Umbilical cord (tissue), 1 donor: ENCODE measurements at regions not wholly inside any gene's neighbourhood (a gene's known extent, or its start where the extent isn't known, plus 50 kb on each side); places are given as distances from the start of the nearest gene placed in this dataset.
"Not testable (repeated sequence)": the region's sequence is repeated elsewhere in the genome, so short reads cannot be mapped to it uniquely, and the experiment has no call there.

Source experiments
- DNase-seq: peaks from one replicate; pipeline ENCODE4 v3.0.0-alpha.2; 2015; ENCODE audit warnings: low spot score

DNA sequence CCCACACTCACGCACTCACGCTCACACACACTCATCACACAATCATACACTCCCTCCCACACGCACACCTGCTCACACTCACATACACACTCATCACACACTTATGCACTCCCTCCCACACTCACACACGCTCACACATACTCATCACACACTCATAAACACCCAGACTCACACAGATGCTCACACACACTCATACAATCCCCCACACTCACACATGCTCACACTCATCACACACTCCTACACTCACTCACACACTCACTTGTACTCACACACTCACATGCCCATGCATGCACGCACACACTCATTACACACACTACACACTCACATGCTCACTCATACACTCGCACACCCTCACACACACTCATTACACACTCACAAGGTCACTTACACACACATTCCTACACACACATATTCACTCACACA lies 131.1 kb upstream of the PDE10A start:
- DNase-seq: no peak

DNA sequence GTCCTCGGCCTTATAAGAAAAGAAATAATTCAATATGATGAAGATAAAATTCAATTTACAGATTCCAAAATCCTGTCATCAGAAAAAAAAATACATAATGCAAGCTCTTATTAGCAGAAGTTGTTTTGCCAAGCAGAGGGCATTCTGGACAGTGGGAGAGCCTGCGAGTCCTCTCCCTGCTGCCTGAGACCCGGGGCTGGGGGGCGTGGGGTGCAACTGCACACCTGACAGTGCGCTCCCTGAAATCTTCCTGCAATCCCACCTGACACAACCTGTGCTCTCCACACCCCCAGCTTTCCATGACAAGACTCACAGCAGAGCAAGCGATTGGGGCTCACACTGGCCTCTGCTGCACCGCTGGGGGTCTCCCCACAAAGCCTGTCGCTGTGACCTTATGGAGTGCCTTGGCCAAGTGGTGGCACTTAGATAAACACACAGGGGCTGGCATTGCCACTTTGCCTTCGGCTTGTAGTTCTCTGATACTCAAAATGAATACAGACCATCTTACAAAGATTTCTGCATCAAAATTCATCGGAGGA lies 130.3 kb upstream of the PDE10A start:
- no peak for DNase-seq

DNA sequence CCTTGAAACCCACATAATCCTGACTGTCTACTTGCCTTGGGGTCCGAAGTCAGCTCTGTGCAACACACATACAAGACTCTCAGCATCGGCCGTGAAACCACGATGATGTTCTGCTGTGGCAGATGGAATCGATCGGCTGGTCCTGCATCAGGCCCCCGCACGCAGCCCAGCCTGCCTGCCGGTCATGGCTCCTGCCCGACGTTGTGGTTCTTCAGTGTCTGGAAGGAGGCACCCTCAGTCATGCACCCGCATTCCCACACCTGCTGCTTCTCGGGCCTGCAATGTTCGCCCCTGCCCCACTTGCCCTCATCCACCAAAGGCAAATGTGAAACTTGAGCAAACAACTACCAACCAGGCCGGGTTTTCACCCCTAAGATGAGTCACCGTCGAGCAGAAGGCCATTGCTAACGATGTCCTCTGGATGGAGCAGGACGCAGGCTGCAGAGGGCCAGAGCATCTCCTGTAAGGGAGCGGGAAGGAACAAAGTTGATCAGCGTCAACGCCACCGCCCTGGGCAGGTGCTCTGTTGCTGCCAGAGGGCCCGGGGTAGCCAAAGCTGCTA lies 128.9 kb upstream of the PDE10A start:
- no peak for DNase-seq

DNA sequence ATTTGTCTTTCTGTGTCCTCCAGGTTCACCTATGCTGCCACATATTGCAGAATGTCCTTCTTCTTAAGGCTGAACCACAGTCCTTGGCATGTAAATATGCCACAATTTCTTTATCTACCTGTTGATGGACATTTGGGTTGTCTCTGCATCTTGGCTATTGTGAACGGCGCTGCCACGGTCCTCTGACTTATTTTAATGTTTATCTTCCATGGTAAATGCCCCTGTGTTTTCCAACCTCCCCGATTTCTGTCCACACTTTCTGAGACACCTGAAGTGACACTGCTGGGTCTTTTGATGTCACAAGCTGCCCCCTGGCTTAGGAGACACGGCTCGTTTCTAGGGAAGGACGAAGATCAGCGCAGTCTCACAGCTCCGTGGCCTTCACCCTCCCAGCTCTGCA lies 128.3 kb upstream of the PDE10A start:
- no peak for DNase-seq

DNA sequence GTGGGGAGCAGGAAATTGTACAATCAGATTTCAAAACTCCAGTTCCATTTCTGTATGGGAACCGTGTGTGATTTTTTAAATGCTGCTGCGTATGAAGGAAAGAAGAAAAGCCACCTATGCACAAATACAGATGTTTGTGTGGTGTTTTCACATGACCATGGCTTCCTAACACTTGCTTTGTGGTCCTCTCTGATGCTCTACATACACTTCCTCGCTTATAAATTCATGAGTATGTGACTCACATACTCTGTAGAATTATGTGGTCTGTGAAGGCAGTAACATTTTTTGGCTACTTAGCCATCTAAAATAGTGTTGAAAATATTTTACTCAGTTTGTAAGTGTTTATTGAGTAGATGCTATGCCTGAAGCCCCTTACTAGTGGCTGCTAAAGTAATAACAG lies 119.8 kb upstream of the PDE10A start:
- no peak for DNase-seq

DNA sequence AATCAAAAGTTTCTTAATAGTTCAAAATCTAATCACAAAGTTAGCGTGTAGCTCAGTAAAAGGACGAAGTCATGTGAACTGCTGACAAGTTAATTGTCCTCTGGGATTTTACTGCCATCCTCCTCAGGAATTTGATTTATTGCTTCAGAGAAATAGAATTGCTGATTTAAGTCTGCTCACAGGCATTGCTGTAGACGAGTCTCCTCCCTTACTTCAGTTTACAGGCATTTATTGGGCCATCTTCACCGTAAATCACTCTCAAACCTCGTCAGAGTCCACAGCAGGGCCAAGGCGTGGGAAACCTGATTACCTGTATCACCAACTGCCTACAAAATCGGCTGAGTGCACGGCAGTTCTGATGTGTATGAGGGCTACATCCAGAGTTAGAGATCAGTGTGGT lies 119.1 kb upstream of the PDE10A start:
- no peak for DNase-seq

DNA sequence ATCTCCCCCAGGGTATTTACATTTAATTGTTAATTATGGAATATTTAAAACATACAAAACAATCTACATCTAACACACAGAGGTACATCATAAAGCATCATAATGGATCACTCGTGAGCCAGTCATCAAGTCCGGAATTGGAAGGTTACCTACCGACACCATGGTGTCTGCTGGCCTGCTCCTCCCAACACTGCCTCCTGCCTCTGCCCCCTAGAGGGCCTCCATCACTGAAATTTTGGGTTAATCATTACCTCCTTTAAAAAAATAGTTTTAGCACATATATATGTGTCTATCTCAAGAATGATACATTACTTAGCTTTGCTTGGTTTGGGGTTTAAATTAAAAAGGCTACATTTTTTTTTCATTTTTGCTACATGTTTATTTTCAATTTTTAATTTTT lies 114.6 kb upstream of the PDE10A start:
- DNase-seq: no peak

DNA sequence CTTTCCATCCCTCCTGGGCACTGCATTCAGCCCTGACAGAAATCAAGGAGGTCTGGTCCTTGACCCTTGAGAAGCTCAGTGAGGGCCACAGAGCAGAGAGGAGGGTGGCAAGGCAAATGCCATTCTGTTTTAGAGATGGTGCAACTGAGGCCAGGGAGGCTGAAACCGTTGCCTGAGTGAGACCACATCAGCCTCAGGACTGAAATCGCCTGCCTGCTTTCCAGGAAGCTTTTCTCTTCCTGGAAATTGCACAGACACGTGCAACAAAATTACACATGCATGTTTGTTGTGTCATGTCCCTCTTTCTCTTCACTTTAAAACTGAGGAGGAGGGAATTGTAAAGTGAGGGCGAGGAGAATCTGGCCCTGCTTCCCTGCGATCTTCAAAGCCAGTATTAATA lies 113.7 kb upstream of the PDE10A start:
- no peak for DNase-seq

DNA sequence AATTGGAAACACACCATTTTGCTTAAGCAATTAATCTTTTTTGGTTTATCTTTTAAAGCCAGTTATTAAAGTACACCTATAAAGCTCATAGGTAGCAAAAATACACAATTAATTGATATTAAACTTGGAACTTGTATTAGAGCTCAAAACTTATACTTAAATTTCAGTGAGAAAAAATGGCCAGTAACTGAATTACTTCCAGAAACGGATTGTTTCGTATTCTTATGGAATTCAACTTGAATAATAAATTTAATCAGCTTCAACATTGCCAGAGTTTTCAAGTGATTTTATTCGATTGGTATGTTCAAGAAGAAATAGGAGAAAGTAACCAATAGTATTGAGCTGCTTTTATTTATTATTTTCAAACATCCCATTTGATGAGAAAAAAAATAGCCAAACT lies 112.7 kb upstream of the PDE10A start:
- no peak for DNase-seq

DNA sequence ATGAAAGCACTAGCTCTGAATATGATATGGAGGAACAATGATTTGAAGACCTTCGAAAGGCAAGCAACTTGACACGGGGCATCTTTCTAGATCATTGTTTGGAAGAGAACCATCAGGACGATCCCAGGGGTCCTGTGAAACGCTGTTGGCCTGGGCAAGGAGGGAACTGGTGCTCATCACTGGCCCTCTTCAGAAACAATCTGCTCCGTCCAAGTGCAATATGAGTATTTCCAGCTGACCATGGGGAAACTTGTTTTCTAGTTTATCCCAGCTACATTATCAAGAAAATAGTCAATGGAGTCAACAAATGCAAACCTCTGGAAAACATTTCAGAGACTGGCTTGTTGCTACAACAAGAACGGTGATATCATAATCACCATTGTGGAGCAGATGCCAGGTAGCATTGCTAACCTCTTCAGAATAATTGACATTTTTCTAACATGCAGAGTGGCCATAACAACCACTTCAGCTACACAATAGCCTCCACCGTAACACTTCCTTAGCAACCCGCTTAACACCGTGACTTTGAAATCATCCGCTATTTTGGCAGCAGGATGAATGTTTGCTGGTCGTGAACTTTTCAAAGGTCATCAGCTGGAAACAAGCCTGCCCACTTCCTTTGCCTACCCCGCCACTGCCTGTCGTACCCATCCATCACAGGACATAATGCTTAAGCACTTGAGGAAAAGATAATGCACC lies 112.0 kb upstream of the PDE10A start:
- DNase-seq: peak; percentile 38

DNA sequence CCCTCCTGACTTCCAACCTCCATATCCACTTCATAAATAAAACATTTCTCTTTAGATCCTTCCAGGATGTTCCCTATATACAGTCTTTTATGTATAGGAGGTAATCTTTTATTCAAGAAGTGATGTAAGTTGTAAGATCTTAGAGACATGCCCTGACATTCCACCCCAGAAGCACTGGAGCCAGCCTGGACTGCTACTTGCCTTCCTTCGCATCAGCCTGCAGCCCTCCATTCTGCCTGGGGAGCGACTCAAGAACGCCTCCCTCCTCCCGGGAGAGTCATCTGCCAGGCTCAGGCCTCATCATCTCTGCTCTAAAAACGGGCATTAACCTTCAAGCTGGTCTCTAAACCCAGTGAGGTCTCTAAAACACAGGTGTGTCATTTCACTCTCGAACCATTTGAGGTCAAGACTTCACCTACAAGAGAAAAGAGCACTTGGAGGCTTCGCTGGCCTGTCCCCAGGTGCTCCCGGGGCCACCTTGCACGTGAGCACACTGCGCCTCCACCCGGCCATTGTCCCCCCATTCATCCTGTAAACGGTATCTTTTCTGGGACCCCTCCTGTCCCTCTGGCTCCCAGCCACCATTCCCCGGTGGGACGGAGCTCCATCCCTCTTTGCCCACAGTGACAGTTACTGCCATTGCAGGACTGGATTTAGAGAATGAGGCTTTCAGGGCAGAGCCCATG lies 107.5 kb upstream of the PDE10A start:
- DNase-seq: no peak

DNA sequence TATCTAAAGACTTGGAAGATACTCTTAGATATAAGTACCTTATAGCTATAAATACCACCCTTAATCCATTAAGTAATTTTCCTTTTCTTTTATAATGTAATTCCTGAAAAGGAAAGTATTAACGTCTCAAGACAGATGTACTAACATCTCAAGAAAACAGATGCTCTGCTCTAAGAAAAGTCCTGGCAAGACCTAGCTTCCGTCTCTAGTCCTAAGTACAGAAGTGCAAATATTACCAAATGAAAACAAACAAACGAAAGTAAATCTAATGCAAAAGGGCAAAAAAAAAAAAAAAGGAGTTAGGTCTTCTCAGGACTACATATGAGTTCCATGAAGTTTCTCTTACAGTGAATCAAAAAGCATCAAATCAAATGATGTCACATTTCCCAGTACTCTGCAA lies 106.8 kb upstream of the PDE10A start:
- DNase-seq: no peak

DNA sequence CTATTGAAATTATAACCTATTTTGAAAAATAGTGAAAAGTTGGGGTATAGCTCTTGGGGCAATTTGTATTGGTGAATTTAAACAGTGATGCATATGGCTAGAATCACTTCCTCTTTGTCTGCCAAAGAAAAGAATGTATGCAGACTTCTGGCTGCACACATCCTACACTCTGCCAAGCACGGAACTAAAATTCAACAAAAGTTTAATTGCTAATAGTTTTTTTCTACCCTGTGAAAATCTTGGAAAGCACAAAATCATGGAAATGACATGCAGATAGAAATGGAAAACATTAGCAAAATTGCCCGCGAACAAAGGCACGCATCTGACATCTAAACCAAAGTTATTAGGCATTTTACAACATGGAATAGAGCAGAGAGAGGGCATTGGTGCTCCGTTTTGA lies 106.4 kb upstream of the PDE10A start:
- DNase-seq: no peak

DNA sequence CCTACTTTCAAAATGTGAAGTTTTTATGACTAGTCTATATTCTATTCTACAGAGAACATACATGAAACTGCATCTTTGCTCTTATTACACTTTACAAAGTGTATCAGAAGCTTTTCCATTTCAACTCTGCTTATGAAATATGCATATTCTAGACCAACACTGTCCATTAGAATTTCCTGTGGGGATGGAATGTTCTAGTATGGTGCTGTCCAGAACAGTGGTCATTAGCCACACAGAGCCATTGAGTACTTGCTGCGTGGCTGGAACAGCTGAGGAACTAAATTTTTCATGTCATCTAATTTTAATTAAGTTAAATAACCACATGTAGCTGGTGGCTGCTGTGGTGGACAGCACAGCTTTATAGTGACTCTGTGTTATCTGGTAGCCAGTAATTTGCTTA lies 105.9 kb upstream of the PDE10A start:
- DNase-seq: no peak

DNA sequence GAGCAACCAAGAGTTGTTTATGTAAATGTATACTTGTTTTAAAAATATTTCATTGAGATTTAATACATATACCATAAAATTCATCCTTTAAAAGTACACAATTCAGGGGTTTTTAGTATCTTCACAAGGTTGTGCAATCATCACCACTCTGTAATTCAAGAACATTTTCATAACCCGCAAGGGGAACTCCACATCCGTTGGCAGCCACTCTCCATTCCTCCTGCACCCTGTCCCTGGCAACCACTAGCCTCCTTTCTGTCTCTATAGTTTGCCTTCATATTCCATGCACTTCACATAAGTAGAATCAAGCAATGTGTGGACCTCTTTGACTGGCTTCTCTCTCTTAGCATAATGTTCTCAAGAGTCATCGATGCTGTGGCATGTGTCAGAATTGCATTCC lies 104.2 kb upstream of the PDE10A start:
- no peak for DNase-seq

DNA sequence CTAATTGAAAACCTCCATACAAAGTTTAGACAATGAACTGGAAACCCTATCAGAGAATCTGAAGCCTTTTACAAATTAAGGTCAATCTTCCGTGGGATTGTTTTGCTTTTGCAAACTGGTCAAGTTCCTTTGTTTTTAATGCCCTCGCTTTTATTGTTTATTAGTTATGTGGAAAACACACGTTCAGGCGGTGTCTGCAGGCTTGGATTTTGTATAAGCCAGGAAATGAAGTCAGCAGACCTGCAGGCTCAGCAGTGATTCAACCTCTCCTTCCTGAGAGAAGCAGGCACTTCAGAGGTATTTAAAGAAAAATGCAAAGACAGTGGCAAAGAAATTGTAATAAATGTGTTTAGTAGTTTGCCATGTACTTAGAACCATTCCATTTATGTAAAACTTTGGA lies 103.4 kb upstream of the PDE10A start:
- DNase-seq: peak; percentile 71

DNA sequence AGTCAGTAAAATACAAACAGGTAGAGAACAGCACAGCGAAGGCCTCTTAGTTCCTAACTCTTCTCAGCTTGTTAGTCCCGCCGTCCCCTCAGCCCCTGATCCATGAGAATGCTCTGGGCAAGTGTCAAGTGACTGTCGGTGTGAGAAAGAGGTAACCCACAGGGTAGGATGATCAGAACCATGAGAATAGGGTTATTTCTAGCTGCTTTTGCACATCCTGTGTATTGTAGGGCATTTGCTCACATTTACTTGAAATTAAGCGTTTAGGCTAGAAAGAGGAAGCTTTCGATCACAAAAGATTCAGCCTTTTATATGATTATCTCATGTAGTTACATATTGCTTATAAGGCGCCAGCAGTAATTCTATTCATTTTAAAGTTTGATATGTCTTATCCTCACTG lies 103.0 kb upstream of the PDE10A start:
- no peak for DNase-seq

DNA sequence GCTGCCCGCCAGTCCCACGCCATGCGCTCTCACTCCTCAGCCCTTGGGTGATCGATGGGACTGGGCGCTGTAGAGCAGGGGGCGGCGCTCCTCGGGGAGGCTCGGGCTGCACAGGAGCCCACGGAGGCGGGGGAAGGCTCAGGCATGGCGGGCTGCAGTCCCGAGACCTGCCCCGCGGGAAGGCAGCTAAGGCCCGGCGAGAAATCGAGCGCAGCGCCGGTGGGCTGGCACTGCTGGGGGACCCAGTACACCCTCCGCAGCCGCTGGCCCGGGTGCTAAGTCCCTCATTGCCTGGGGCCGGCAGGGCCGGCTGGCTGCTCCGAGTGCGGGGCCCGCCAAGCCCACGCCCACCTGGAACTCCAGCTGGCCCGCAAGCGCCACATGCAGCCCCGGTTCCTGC lies 102.2 kb upstream of the PDE10A start:
- not testable (repeated sequence) for DNase-seq

DNA sequence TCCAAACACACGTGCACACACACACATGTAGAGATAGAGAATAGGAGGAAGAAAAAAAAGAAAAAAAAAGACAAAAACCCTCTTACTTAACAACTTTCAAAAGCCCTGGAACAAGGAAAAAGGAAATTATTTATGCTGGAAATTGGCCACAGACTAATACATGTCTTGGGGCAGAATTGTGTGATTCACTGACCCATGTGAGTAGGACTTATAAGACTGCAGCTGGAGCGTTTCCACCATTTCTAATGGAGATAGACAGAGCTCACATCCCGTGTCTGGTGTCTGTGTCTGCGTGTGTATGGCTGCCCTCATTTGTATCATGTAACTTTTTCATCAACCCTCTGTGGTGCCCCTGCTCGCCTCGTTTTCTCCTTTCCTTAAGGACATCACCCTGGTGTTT lies 99.8 kb upstream of the PDE10A start:
- no peak for DNase-seq

DNA sequence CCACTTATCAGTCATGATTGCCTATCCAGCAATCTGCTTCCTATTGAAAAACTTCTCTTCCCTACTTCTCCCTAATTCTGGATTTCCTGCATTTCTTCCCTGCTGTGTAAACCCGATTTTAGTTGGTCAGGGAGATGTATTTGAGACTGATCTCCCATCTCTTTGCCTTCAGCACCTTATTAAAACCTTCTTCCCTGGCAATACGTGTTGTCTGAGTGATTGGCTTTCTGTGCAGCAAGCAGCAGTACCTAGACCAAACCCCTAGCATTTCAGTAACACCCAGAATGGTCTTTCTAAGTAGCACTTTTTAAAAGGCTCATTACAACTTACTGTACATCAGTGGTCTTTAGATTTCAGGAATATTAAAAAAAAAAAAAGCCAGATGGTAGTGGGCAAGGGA lies 99.1 kb upstream of the PDE10A start:
- no peak for DNase-seq

DNA sequence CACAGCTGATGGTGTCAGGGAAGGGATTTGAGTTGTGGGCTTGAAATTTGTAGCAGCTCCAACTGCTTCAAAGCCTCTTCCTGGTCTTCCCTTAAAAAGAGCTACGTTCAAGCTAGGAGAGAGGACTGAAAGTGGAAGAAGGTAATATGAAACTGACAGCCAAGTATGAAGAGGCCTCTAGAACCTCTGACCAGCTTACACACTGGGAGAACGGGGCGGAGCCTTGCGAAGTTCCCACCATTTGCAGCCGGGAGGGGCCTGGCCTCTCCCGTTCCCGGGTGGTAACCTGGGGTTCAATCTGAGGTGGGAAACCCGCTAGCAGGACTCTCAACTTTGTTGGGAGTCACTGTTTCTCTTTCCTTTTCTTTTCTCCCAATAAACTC lies 97.8 kb upstream of the PDE10A start:
- no peak for DNase-seq

DNA sequence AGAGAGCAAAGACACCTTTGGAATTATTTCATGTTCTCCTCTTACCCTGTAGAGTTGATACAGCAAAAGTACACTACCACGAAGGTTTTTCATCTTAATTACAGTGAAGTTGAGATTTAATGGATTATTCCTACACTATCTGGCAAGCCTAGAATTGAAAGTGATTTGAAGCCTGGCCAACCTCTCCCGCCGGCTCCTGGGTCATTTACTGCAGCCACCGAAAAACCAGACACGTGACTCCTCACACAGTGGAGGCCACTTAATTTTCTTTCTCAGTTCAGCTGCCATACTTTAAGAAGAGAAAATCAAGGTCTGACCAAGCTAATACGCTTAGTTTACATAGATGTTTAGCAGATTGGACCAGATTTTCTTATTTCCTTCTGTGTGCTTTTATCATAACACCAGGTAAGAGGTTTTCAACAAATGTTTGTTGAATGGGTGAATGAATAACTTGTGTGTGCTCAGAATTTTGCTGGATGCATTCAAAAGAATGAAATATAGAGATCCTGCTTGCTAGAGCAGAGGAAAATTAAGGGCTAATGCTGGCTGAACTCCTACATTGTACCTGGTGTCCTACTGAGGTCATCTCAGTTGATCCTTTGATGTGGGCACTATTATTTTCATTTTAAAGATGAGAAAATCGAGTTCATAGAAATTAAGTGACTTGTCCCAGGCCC lies 97.2 kb upstream of the PDE10A start:
- no peak for DNase-seq

DNA sequence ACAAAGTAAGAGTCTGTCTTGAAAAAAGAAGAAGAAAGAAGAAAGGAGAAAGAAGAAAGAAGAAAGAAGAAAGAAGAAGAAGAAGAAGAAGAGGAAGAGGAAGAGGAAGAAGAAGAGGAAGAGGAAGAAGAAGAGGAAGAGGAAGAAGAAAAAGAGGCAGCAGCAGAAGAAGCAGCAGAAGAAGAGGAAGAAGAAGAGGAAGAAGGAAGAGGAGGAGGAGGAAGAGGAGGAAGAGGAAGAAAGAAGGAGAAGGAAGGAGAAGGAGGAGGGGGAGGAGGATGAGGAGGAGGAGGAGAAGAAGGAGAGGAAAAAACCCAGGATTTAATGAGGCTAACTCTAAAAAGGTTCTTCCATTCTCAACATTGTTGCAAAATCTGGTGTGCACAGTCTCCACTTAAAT lies 95.4 kb upstream of the PDE10A start:
- DNase-seq: no peak
